ENCODE measurements at regions not wholly inside any gene's neighbourhood (a gene's known extent, or its start where the extent isn't known, plus 50 kb on each side); places are given as distances from the start of the nearest gene placed in this dataset.

- TF ChIP-seq SPI1 (IDR thresholded peaks at IDR 0.05; ENCODE audit: borderline replicate concordance, low read depth) = no peak
- TF ChIP-seq CTCF (IDR thresholded peaks at IDR 0.05; ENCODE audit: insufficient read depth, low read length) = no peak
- TF ChIP-seq GABPA (IDR thresholded peaks at IDR 0.05; ENCODE audit: low read depth) = no peak
- TF ChIP-seq POLR2AphosphoS5 (IDR thresholded peaks at IDR 0.05; ENCODE audit: low read depth) = no peak
- no peaks in the 10 kb centered on the region for H3K27me3 ChIP-seq (ENCODE audit: insufficient read depth, poor library complexity, severe bottlenecking)
- H3K4me3 ChIP-seq (replicated peaks; ENCODE audit: insufficient read depth, low read length) = no peak overlapping the region
- no peak for DNase-seq (ENCODE audit: low read depth in 1 of 2, low spot score in 1 of 2)
- no peak overlapping the region for H3K27ac ChIP-seq (replicated peaks)
These were observed 72.6 kb upstream of the CNEP1R1 start for GRCh38 chr16:49952386-49952785.

GRCh38 chr16:49953090-49953489, 71.9 kb upstream of the CNEP1R1 start:
- no peak overlapping the region for H3K4me3 ChIP-seq (replicated peaks; ENCODE audit: insufficient read depth, low read length)
- TF ChIP-seq CTCF (IDR thresholded peaks at IDR 0.05; ENCODE audit: insufficient read depth, low read length) (no peak), SPI1 (IDR thresholded peaks at IDR 0.05; ENCODE audit: borderline replicate concordance, low read depth) (no peak), POLR2AphosphoS5 (IDR thresholded peaks at IDR 0.05; ENCODE audit: low read depth) (no peak), REST (IDR thresholded peaks at IDR 0.05; ENCODE audit: insufficient replicate concordance, low read depth) (no peak), GABPA (IDR thresholded peaks at IDR 0.05; ENCODE audit: low read depth) (no peak)
- DNase-seq (ENCODE audit: low read depth in 1 of 2, low spot score in 1 of 2) = no peak
- H3K27me3 ChIP-seq (ENCODE audit: insufficient read depth, poor library complexity, severe bottlenecking) = no peaks in the 10 kb centered on the region
- no peak overlapping the region for H3K27ac ChIP-seq (replicated peaks)

GRCh38 chr16:49955858-49956257, 69.2 kb upstream of the CNEP1R1 start:
- Histone ChIP-seq H3K27me3 (ENCODE audit: insufficient read depth, poor library complexity, severe bottlenecking) (no peaks in the 10 kb centered on the region), H3K27ac (replicated peaks) (no peak overlapping the region), H3K4me3 (replicated peaks; ENCODE audit: insufficient read depth, low read length) (no peak overlapping the region)
- TF ChIP-seq CTCF (IDR thresholded peaks at IDR 0.05; ENCODE audit: insufficient read depth, low read length) (no peak), GABPA (IDR thresholded peaks at IDR 0.05; ENCODE audit: low read depth) (no peak), SPI1 (IDR thresholded peaks at IDR 0.05; ENCODE audit: borderline replicate concordance, low read depth) (no peak), POLR2AphosphoS5 (IDR thresholded peaks at IDR 0.05; ENCODE audit: low read depth) (no peak), REST (IDR thresholded peaks at IDR 0.05; ENCODE audit: insufficient replicate concordance, low read depth) (no peak)
- no peak for DNase-seq (ENCODE audit: low read depth in 1 of 2, low spot score in 1 of 2)

GRCh38 chr16:49956915-49957314, 68.1 kb upstream of the CNEP1R1 start:
- DNase-seq (ENCODE audit: low read depth in 1 of 2, low spot score in 1 of 2) = no peak

More at GRCh38 chr16:49956915-49957314, 68.1 kb upstream of the CNEP1R1 start:
- no peak for TF ChIP-seq POLR2AphosphoS5 (IDR thresholded peaks at IDR 0.05; ENCODE audit: low read depth)
- no peak for TF ChIP-seq CTCF (IDR thresholded peaks at IDR 0.05; ENCODE audit: insufficient read depth, low read length)
- no peak for TF ChIP-seq SPI1 (IDR thresholded peaks at IDR 0.05; ENCODE audit: borderline replicate concordance, low read depth)
- no peak for TF ChIP-seq REST (IDR thresholded peaks at IDR 0.05; ENCODE audit: insufficient replicate concordance, low read depth)
- no peak for TF ChIP-seq GABPA (IDR thresholded peaks at IDR 0.05; ENCODE audit: low read depth)
- no peaks in the 10 kb centered on the region for H3K27me3 ChIP-seq (ENCODE audit: insufficient read depth, poor library complexity, severe bottlenecking)
- H3K4me3 ChIP-seq (replicated peaks; ENCODE audit: insufficient read depth, low read length) = no peak overlapping the region
- no peak overlapping the region for H3K27ac ChIP-seq (replicated peaks)
